ENCODE measurements at regions not wholly inside any gene's neighbourhood (a gene's known extent, or its start where the extent isn't known, plus 50 kb on each side); places are given as distances from the start of the nearest gene placed in this dataset.

GRCh38 chr7:46079421-46079820 lies 158.3 kb upstream of the IGFBP3 start:
- no peaks in the 10 kb centered on the region for H3K4me1 ChIP-seq (ENCODE audit: control insufficient read depth in 1 of 2, insufficient read depth in 2 of 2, low read length in 2 of 2)
- POLR2A ChIA-PET: no interaction called here
- H3K27ac ChIP-seq (ENCODE audit: low read depth, low read length): no peak overlapping the region
- DNase-seq (ENCODE audit: low read depth, low spot score) (no peak), ATAC-seq (no peak)
- no peaks in the 10 kb centered on the region for H3K36me3 ChIP-seq (ENCODE audit: control insufficient read depth in 1 of 2, insufficient read depth in 2 of 2, low read length in 2 of 2)
- no TSS peak for BruUV-seq (replicated peaks)
- CTCF ChIA-PET: no interaction called here
- H3K4me2 ChIP-seq (ENCODE audit: low read length): no peak overlapping the region
- no peak overlapping the region for H2AFZ ChIP-seq (ENCODE audit: low read depth, low read length, poor library complexity, severe bottlenecking)
- H3K27me3 ChIP-seq (ENCODE audit: insufficient read depth, low read length): no peaks in the 10 kb centered on the region
- H3K4me3 ChIP-seq (replicated peaks in 1 of 2; ENCODE audit: low read depth in 1 of 2, low read length in 2 of 2): no peak overlapping the region
- no peaks in the 10 kb centered on the region for H3K9me2 ChIP-seq (ENCODE audit: insufficient read depth)
- no peak overlapping the region for H3K9ac ChIP-seq (ENCODE audit: low read length)
- no peaks in the 10 kb centered on the region for H3K79me2 ChIP-seq (ENCODE audit: insufficient read depth, low read length)
- RAD21 ChIA-PET (ENCODE audit: low non-redundant PET in 1 of 2, low total read pairs in 2 of 2, uncharacterized antibody in 2 of 2, unreplicated experiment in 2 of 2): no interaction called here
- H3K9me3 ChIP-seq (ENCODE audit: control insufficient read depth in 1 of 2, insufficient read depth in 1 of 2, low read depth in 1 of 2, low read length in 2 of 2): no peaks in the 10 kb centered on the region
- no peaks in the 10 kb centered on the region for H4K20me1 ChIP-seq (ENCODE audit: insufficient read depth)
- intact Hi-C loops (cut with micrococcal nuclease): no loop called here
- no peak for TF ChIP-seq EZH2phosphoT487 (IDR thresholded peaks at IDR 0.05; ENCODE audit: borderline replicate concordance)
- TF ChIP-seq FOSL1 (IDR thresholded peaks at IDR 0.05; ENCODE audit: low read depth): no peak
- no peak for TF ChIP-seq SRF (IDR thresholded peaks at IDR 0.05; ENCODE audit: low read depth)
- TF ChIP-seq TCF7L2 (IDR thresholded peaks at IDR 0.05; ENCODE audit: borderline replicate concordance, extremely low read depth, insufficient read depth, insufficient read length): no peak
- no peak for TF ChIP-seq EGR1 (IDR thresholded peaks at IDR 0.05; ENCODE audit: low read depth)
- no peak for TF ChIP-seq ZFX (IDR thresholded peaks at IDR 0.05)

- H3K9me2 ChIP-seq (ENCODE audit: insufficient read depth): no peaks in the 10 kb centered on the region
- POLR2A ChIA-PET: no interaction called here
- H3K4me1 ChIP-seq (ENCODE audit: control insufficient read depth in 1 of 2, insufficient read depth in 2 of 2, low read length in 2 of 2): no peaks in the 10 kb centered on the region; a peak in 1 of 4 replicates
- no peaks in the 10 kb centered on the region for H3K36me3 ChIP-seq (ENCODE audit: control insufficient read depth in 1 of 2, insufficient read depth in 2 of 2, low read length in 2 of 2)
- no peaks in the 10 kb centered on the region for H3K79me2 ChIP-seq (ENCODE audit: insufficient read depth, low read length)
- no TSS peak for BruUV-seq (replicated peaks)
- no peak overlapping the region for H3K4me3 ChIP-seq (replicated peaks in 1 of 2; ENCODE audit: low read depth in 1 of 2, low read length in 2 of 2)
- CTCF ChIA-PET: no interaction called here
- intact Hi-C loops (cut with micrococcal nuclease): no loop called here
- H3K27ac ChIP-seq (ENCODE audit: low read depth, low read length): no peak overlapping the region
- no peak overlapping the region for H3K4me2 ChIP-seq (ENCODE audit: low read length)
- H3K9ac ChIP-seq (ENCODE audit: low read length): no peak overlapping the region
- H3K9me3 ChIP-seq (ENCODE audit: control insufficient read depth in 1 of 2, insufficient read depth in 1 of 2, low read depth in 1 of 2, low read length in 2 of 2): no peaks in the 10 kb centered on the region
- no peak for TF ChIP-seq EZH2 (IDR thresholded peaks at IDR 0.05)
- DNase-seq (ENCODE audit: low read depth, low spot score) (no peak), ATAC-seq (no peak)
- no peaks in the 10 kb centered on the region for H3K27me3 ChIP-seq (ENCODE audit: insufficient read depth, low read length)
- RAD21 ChIA-PET (ENCODE audit: low non-redundant PET in 1 of 2, low total read pairs in 2 of 2, uncharacterized antibody in 2 of 2, unreplicated experiment in 2 of 2): no interaction called here
- H2AFZ ChIP-seq (ENCODE audit: low read depth, low read length, poor library complexity, severe bottlenecking): no peak overlapping the region
- no peaks in the 10 kb centered on the region for H4K20me1 ChIP-seq (ENCODE audit: insufficient read depth)
Measured at GRCh38 chr7:46076527-46076926, 155.5 kb upstream of the IGFBP3 start.
